DOHH2 (cell line): ENCODE measurements at regions not wholly inside any gene's neighbourhood (a gene's known extent, or its start where the extent isn't known, plus 50 kb on each side); places are given as distances from the start of the nearest gene placed in this dataset.

Source experiments
- H3F3A ChIP-seq: fragments of 200-600 bp; sonication (generic), shearing (Covaris generic); 2 replicates; pipeline ENCODE4 v1.6.0; 2016; ENCODE audit warnings: antibody characterized with exemption, mild to moderate bottlenecking; ENCODE audit not compliant: control insufficient read depth, insufficient read depth
- H3K27ac ChIP-seq: fragments of 200-600 bp; sonication (generic); 2 replicates; pipeline ENCODE4 v1.5.1; 2014; ENCODE audit warnings: low read depth, mild to moderate bottlenecking, low read length, moderate library complexity
- H3K27me3 ChIP-seq: fragments of 200-600 bp; sonication (generic); 2 replicates; pipeline ENCODE4 v1.6.1; 2014; ENCODE audit warnings: mild to moderate bottlenecking, low read length, mixed read lengths; ENCODE audit not compliant: control insufficient read depth
- H3K36me3 ChIP-seq: fragments of 200-600 bp; sonication (generic); 2 replicates; pipeline ENCODE4 v1.6.1; 2014; ENCODE audit warnings: mild to moderate bottlenecking, low read length, moderate library complexity, mixed read lengths; ENCODE audit not compliant: control insufficient read depth
- H3K4me1 ChIP-seq: fragments of 200-600 bp; sonication (generic); 2 replicates; pipeline ENCODE4 v1.6.1; 2014; ENCODE audit warnings: mild to moderate bottlenecking, low read length, mixed read lengths; ENCODE audit not compliant: control insufficient read depth
- H3K4me2 ChIP-seq: fragments of 200-600 bp; sonication (generic); 2 replicates; pipeline ENCODE4 v1.6.0; 2014; ENCODE audit warnings: mild to moderate bottlenecking, low read length, moderate library complexity
- H3K4me3 ChIP-seq: fragments of 200-600 bp; sonication (generic); 2 replicates; pipeline ENCODE4 v1.5.1; 2014; ENCODE audit warnings: mild to moderate bottlenecking, low read length, mixed read lengths
- H3K79me2 ChIP-seq: fragments of 200-600 bp; sonication (generic); 2 replicates; pipeline ENCODE4 v1.6.1; 2014; ENCODE audit warnings: mild to moderate bottlenecking, low read length, mixed read lengths; ENCODE audit not compliant: control insufficient read depth
- H3K9me2 ChIP-seq: fragments of 200-600 bp; sonication (generic); replicated peaks from 2 replicates; pipeline ENCODE4 v1.6.1; 2014; ENCODE audit warnings: mild to moderate bottlenecking, low read length, mixed read lengths; ENCODE audit not compliant: control insufficient read depth
- H3K9me3 ChIP-seq: fragments of 200-600 bp; sonication (generic); 2 replicates; pipeline ENCODE4 v1.6.1; 2014; ENCODE audit warnings: antibody characterized with exemption, low read length, mixed read lengths; ENCODE audit not compliant: control insufficient read depth, insufficient read depth
- H4K20me1 ChIP-seq: fragments of 200-600 bp; sonication (generic); 2 replicates; pipeline ENCODE4 v1.6.0; 2014; ENCODE audit warnings: low read depth, mild to moderate bottlenecking, antibody characterized with exemption, low read length, moderate library complexity; ENCODE audit not compliant: control insufficient read depth, insufficient read depth
- CTCF ChIP-seq: fragments of 200-600 bp; sonication (generic); IDR thresholded peaks from one replicate; pipeline ENCODE4 v1.5.1; 2014; ENCODE audit warnings: antibody characterized with exemption, mild to moderate bottlenecking, low read depth, low read length; ENCODE audit not compliant: poor library complexity, severe bottlenecking
- EZH2phosphoT487 ChIP-seq: fragments of 200-600 bp; sonication (generic); IDR thresholded peaks from 2 replicates; pipeline ENCODE4 v1.6.1; 2017; ENCODE audit warnings: borderline replicate concordance, mild to moderate bottlenecking, antibody characterized with exemption, low read length, moderate library complexity, mixed read lengths

GRCh38 chr15:91769476-91769875, 84.0 kb upstream of the SLCO3A1 start:
- Histone ChIP-seq H4K20me1 (no peaks in the 10 kb centered on the region), H3K9me3 (no peaks in the 10 kb centered on the region), H3K4me2 (no peak overlapping the region), H3K9me2 (no peaks in the 10 kb centered on the region), H3K36me3 (no peaks in the 10 kb centered on the region), H3K4me3 (no peak overlapping the region), H3K27me3 (no peaks in the 10 kb centered on the region), H3F3A (no peaks in the 10 kb centered on the region), H3K4me1 (no peaks in the 10 kb centered on the region), H3K79me2 (no peaks in the 10 kb centered on the region), H3K27ac (no peak overlapping the region)
- TF ChIP-seq CTCF (no peak), EZH2phosphoT487 (no peak)

- Histone ChIP-seq H3K9me3 (no peaks in the 10 kb centered on the region), H3K27ac (no peak overlapping the region), H3K4me1 (no peaks in the 10 kb centered on the region), H3K9me2 (no peaks in the 10 kb centered on the region), H3K79me2 (no peaks in the 10 kb centered on the region), H3K4me2 (no peak overlapping the region), H3K27me3 (no peaks in the 10 kb centered on the region), H4K20me1 (no peaks in the 10 kb centered on the region), H3K4me3 (no peak overlapping the region), H3K36me3 (no peaks in the 10 kb centered on the region), H3F3A (no peaks in the 10 kb centered on the region)
- TF ChIP-seq CTCF (no peak), EZH2phosphoT487 (no peak)
Observed at GRCh38 chr15:91769894-91770293, 83.6 kb upstream of the SLCO3A1 start.

GRCh38 chr15:91776104-91776503, 77.4 kb upstream of the SLCO3A1 start:
- no peaks in the 10 kb centered on the region for H3K4me1 ChIP-seq
- no peaks in the 10 kb centered on the region for H4K20me1 ChIP-seq
- no peaks in the 10 kb centered on the region for H3K9me3 ChIP-seq
- no peaks in the 10 kb centered on the region for H3K79me2 ChIP-seq
- no peaks in the 10 kb centered on the region for H3F3A ChIP-seq
- no peaks in the 10 kb centered on the region for H3K36me3 ChIP-seq
- no peak overlapping the region for H3K4me2 ChIP-seq
- no peaks in the 10 kb centered on the region for H3K9me2 ChIP-seq
- no peak for TF ChIP-seq EZH2phosphoT487
- no peak for TF ChIP-seq CTCF
- no peak overlapping the region for H3K27ac ChIP-seq
- H3K27me3 ChIP-seq = peaks cover 3% of the 10 kb centered on the region; the same call in 1 of the 2 replicates
- H3K4me3 ChIP-seq = no peak overlapping the region

GRCh38 chr15:91779960-91780359, 73.5 kb upstream of the SLCO3A1 start:
- Histone ChIP-seq H3K4me1 (no peaks in the 10 kb centered on the region), H3K9me2 (no peaks in the 10 kb centered on the region), H4K20me1 (no peaks in the 10 kb centered on the region), H3K27me3 (peaks cover 3% of the 10 kb centered on the region; the same call in 1 of the 2 replicates), H3F3A (no peaks in the 10 kb centered on the region), H3K4me2 (no peak overlapping the region), H3K36me3 (no peaks in the 10 kb centered on the region), H3K79me2 (no peaks in the 10 kb centered on the region), H3K9me3 (no peaks in the 10 kb centered on the region), H3K27ac (no peak overlapping the region), H3K4me3 (no peak overlapping the region)
- no peak for TF ChIP-seq CTCF
- TF ChIP-seq EZH2phosphoT487 = no peak
